Motor neuron (in vitro differentiated cells): ENCODE measurements at regions not wholly inside any gene's neighbourhood (a gene's known extent, or its start where the extent isn't known, plus 50 kb on each side); places are given as distances from the start of the nearest gene placed in this dataset.
A peak's percentile ranks its signal among the peaks of the same experiment; 100 is the strongest.
"Not testable (repeated sequence)": the region's sequence is repeated elsewhere in the genome, so short reads cannot be mapped to it uniquely, and the experiment has no call there.

Experiments
- ATAC-seq, 8 experiments: fragments of 200-7000 bp; cut with Tn5 transposase; replicated peaks in 6 of 8; 2 replicates each; pipeline ENCODE4 v1.8.0; 2021; ENCODE audit warnings: mild to moderate bottlenecking in 8 of 8, moderate library complexity in 8 of 8
- H3K27ac ChIP-seq, 2 donors: fragments of 250-450 bp; sonication (Bioruptor Pico); 2 replicates each; pipeline ENCODE4 v1.9.0; 2021; ENCODE audit warnings: antibody characterized with exemption in 2 of 2, mild to moderate bottlenecking in 2 of 2, moderate library complexity in 1 of 2
- H3K4me1 ChIP-seq, 2 donors: fragments of 250-450 bp; sonication (Bioruptor Pico); replicated peaks in 1 of 2; 2 replicates each; pipeline ENCODE4 v1.6.1; 2021; ENCODE audit warnings: antibody characterized with exemption in 2 of 2, mild to moderate bottlenecking in 2 of 2, moderate library complexity in 1 of 2
- H3K4me3 ChIP-seq, 5 donors: fragments of 250-450 bp; sonication (Bioruptor Pico); 2 replicates each; pipeline ENCODE4 v1.9.0; 2021; ENCODE audit warnings: antibody characterized with exemption in 5 of 5, mild to moderate bottlenecking in 5 of 5, moderate library complexity in 4 of 5
- WGBS, 10 experiments: fragments of 450-650 bp; shearing (Covaris generic); methylation state at CpG; one replicate each; pipeline ENCODE4 v1.0.0; 2022; 5-methylcytosine and 5-hydroxymethylcytosine counted together
- in situ Hi-C, 9 experiments: fragments of 400-800 bp; cut with MboI; loops; one replicate each; pipeline ENCODE4 v1.15.0; 2021; ENCODE audit warnings: low sequenced_read_pairs in 9 of 9, low pct_unique_long_range_greater_than_20kb in 2 of 9; ENCODE audit not compliant: unreplicated experiment in 9 of 9

DNA sequence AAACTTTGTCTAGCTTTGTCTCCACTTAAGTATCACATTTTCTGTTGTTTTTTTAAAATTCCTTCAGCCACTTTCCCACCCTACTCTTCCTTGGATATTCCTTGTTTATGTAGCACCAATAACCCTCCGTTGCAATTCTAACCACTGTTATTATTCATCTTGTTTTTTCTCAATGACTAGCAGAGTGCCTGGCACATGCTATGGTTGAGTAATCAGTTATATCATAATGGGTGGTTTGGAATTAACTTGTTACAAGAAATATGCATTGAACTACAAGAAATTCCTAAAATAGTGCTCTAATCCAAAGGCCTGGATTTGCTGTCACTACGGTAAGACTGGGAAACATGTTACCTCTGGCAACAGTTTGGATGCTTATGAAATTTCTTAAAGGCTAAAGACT, 756.6 kb downstream of the NOVA1 start:
- in situ Hi-C loops, result no loop called here
- peaks cover 30 to 53% of the 10 kb centered on the region in 2 donors for H3K4me1 ChIP-seq
- H3K27ac ChIP-seq, result no peak overlapping the region
- 6 to 100% (median 88%) methylated on average over 1 to 2 of the region's 2 CpGs for WGBS, 10 experiments
- H3K4me3 ChIP-seq, result no peak overlapping the region
- ATAC-seq, result no peak

GRCh38 chr14:25837551-25837965, 760.3 kb downstream of the NOVA1 start:
- peak in 5 of 8 experiments; percentile 66 to 79 (median 75) for ATAC-seq
- peak overlapping the region in 1 of 2 donors; percentile 43 for H3K27ac ChIP-seq
- 0 to 14% (median 5%) methylated on average over 1 to 3 of the region's 3 CpGs for WGBS, 10 experiments
- peaks cover 42 to 56% of the 10 kb centered on the region in 2 donors for H3K4me1 ChIP-seq
- in situ Hi-C loops, result no loop called here
- H3K4me3 ChIP-seq, result no peak overlapping the region

GRCh38 chr14:25836636-25837035, 761.2 kb downstream of the NOVA1 start:
- peak in 5 of 8 experiments; percentile 9 to 63 (median 50) for ATAC-seq
- H3K4me1 ChIP-seq, result peaks cover 44 to 59% of the 10 kb centered on the region in 2 donors
- in situ Hi-C loops, result no loop called here
- WGBS, 10 experiments, result 0 to 47% (median 11%) methylated on average over 1 to 3 of the region's 3 CpGs; no CpG with 5 or more reads in 4 of the 10 experiments
- H3K27ac ChIP-seq, result peak overlapping the region; percentile 69 to 72
- H3K4me3 ChIP-seq, result no peak overlapping the region

DNA sequence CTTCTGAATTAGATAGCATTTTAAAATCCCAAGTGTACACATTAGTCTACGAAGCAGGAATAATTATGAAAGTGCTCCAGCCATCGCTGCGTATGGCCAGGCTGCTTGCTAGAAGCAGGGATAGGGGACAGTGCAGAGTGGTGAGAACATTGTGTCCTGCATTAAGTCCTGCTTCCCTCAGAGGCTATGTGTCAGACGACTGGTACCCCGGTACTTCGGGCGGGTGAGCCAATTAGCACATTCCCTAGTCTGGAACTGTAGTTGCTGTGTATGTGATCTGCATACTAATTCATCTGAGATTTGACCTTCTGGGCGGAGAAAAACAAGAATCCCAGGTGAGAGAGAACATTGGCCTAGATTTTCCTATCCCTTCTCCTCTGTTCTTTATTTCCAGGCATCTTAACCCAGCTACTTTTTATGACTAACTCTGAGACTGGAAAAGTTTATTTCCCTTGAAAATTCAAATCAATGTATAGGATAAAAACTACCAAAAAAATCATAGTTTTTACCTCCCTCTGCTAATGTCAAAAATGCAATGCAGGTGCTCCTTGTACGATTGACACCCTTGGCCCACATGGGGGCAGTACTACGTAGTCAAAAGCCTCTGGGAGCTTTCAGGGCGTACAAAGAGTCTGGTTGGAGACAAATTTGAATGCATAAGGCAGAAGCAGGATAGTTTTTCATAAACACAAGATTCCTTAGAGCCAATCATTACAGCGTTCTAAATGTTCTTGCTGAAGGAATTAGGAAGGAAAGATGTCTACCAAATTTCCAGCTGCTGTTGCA, 764.3 kb downstream of the NOVA1 start:
- in situ Hi-C loops, result no loop called here
- H3K27ac ChIP-seq, result no peak overlapping the region
- no peak overlapping the region for H3K4me3 ChIP-seq
- WGBS, 10 experiments, result 0 to 64% (median 46%) methylated on average over 1 to 10 of the region's 12 CpGs
- peak in 7 of 8 experiments; percentile 18 to 72 (median 62) for ATAC-seq
- peaks cover 44 to 56% of the 10 kb centered on the region in 2 donors for H3K4me1 ChIP-seq

GRCh38 chr14:25832585-25832984, 765.2 kb downstream of the NOVA1 start:
- ATAC-seq, result peak in 2 of 8 experiments; percentile 2 to 46
- in situ Hi-C loops, result no loop called here
- WGBS, 10 experiments, result 0 to 83% (median 56%) methylated on average over 1 to 4 of the region's 4 CpGs; no CpG with 5 or more reads in 2 of the 10 experiments
- Histone ChIP-seq H3K4me1 (peaks cover 36 to 46% of the 10 kb centered on the region in 2 donors), H3K4me3 (no peak overlapping the region), H3K27ac (no peak overlapping the region)

DNA sequence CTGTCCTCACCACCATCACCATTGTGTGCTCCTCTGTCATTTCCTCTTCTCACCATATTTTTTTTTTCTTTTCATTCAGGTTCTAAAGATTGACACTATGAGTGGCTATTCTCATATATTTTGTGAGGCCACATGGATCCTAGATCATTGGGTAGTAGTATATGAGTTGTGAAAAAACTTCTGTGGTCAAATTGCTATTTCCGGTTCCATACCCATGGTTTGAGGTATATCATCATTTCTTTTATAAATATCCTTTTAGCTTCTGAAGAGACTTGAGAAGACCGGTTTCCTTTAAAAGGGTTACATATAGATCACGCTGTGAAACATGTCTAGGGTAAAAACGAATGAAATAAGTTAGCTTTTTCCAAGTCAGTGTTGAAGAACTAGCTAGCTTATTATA, 769.3 kb downstream of the NOVA1 start:
- no peak for ATAC-seq
- H3K4me1 ChIP-seq, result peaks cover 9 to 24% of the 10 kb centered on the region in 2 donors
- in situ Hi-C loops, result no loop called here
- H3K27ac ChIP-seq, result no peak overlapping the region
- no peak overlapping the region for H3K4me3 ChIP-seq
- WGBS, 10 experiments, result 39 to 100% (median 91%) methylated on average over 1 to 4 of the region's 4 CpGs

DNA sequence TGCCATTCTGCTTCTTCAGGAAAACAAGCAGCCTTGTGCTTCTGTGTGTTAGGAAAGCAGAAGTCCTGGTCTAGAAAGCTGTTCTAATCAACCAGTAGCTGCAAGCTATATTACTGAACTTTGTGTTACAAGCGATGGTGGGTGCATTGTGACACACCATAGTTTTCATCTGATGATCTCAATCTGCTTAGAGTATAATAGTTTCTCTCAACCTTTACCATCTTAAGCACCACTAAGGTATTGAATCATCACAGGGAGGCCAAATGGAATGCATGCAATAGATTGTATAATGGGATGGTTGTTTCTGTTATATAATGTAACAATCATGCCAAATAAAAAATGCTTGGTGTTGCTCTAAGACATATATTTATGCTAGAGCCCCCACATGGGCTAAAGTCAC, 771.7 kb downstream of the NOVA1 start:
- Histone ChIP-seq H3K4me1 (peaks cover 0 to 10% of the 10 kb centered on the region in 2 donors), H3K27ac (no peak overlapping the region), H3K4me3 (no peak overlapping the region)
- peak in 3 of 8 experiments; percentile 59 to 74 (median 63) for ATAC-seq
- WGBS, 10 experiments, result 0 to 83% (median 57%) methylated on average over 1 of the region's 1 CpG; no CpG with 5 or more reads in 4 of the 10 experiments
- in situ Hi-C loops, result no loop called here

GRCh38 chr14:25820368-25820767, 770.4 kb upstream of the STXBP6 start:
- H3K4me1 ChIP-seq, result peaks cover 3 to 10% of the 10 kb centered on the region in 2 donors
- in situ Hi-C loops, result no loop called here
- WGBS, 10 experiments, result 20 to 100% (median 92%) methylated on average over 1 of the region's 1 CpG; no CpG with 5 or more reads in 6 of the 10 experiments
- ATAC-seq, result no peak
- no peak overlapping the region for H3K27ac ChIP-seq
- no peak overlapping the region for H3K4me3 ChIP-seq

DNA sequence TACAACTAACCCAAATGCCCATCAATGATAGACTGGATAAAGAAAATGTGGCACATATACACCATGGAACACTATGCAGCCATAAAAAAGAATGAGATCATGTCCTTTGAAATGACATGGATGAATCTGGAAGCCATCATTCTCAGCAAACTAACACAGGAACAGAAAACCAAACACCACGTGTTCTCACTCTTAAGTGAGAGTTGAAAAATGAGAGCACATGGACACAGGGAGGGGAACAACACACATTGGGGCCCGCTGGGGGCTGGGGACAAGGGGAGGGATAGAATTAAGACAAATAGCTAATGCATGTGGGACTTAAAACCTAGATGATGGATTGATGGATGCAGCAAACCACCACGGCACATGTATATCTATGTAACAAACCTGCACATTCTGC, 764.7 kb upstream of the STXBP6 start:
- in situ Hi-C loops, ATAC-seq, H3K27ac ChIP-seq, H3K4me3 ChIP-seq: not testable (repeated sequence)
- peaks cover 0 to 12% of the 10 kb centered on the region in 2 donors for H3K4me1 ChIP-seq
- WGBS, 10 experiments, result 0 to 100% (median 71%) methylated on average over 1 of the region's 3 CpGs; no CpG with 5 or more reads in 6 of the 10 experiments

DNA sequence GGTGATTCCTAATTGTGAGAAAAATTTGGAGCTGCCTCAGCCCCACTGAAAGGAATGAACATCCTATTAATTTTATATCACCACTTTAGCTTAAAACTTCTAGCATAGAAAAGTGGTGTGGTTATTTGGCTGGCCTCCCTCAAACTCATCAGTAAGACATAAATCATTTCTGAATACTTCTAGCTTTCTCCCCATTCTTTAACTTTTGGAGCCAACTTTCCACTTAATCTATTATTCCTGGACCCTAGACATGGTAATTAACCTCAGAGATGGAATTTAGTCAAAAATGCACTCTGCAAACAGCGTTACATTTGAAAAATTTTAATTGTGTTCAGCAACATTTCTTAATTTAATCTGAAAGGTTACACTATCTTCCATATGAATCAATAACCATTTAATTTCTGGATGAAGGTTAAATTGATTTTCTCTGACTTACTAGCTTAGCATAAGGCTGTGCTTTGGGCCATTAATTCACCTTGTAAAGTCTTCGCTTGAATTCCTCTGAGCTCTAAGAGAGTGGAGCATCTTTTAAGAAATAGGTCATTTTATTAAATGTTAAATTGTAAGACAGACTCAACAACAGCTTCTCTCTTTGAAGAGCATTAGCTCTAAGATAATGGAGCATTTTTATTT, 753.6 kb upstream of the STXBP6 start:
- 0 to 100% (median 71%) methylated on average over 1 to 2 of the region's 2 CpGs; no CpG with 5 or more reads in 1 of the 10 experiments for WGBS, 10 experiments
- in situ Hi-C loops, result no loop called here
- no peak for ATAC-seq
- Histone ChIP-seq H3K4me1 (no peaks in the 10 kb centered on the region), H3K4me3 (no peak overlapping the region), H3K27ac (no peak overlapping the region)

GRCh38 chr14:25800841-25801240, 750.9 kb upstream of the STXBP6 start:
- Histone ChIP-seq H3K4me3 (no peak overlapping the region), H3K4me1 (no peaks in the 10 kb centered on the region), H3K27ac (no peak overlapping the region)
- in situ Hi-C loops, result no loop called here
- no peak for ATAC-seq
- 7 to 97% (median 72%) methylated on average over 1 to 3 of the region's 3 CpGs; no CpG with 5 or more reads in 1 of the 10 experiments for WGBS, 10 experiments

GRCh38 chr14:25788252-25788651, 738.3 kb upstream of the STXBP6 start:
- in situ Hi-C loops, result no loop called here
- no peak for ATAC-seq
- Histone ChIP-seq H3K27ac (no peak overlapping the region), H3K4me1 (no peaks in the 10 kb centered on the region), H3K4me3 (no peak overlapping the region)
- WGBS, 10 experiments, result 0 to 100% (median 75%) methylated on average over 1 of the region's 1 CpG; no CpG with 5 or more reads in 1 of the 10 experiments

DNA sequence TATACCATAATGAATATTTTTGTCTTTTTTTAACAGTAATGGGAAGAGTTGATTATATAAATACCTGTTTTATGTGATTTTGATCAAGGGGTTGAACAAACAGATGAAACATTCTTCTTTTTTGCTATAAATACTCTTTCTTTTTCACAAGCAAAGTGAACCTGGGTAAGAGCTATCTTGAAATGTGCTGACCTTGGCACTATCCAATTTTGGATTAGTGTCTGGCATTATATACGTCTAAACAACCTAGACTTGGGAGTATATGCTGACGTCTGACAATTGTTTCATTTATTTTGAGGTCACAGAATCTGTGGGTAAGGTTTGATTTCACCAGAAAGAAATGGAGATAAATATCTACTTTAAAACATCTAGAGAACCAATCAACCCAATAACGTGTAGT, 716.0 kb upstream of the STXBP6 start:
- in situ Hi-C loops, result no loop called here
- 9 to 88% (median 83%) methylated on average over 2 to 3 of the region's 3 CpGs; no CpG with 5 or more reads in 3 of the 10 experiments for WGBS, 10 experiments
- Histone ChIP-seq H3K4me1 (peaks cover 0 to 5% of the 10 kb centered on the region in 2 donors), H3K4me3 (no peak overlapping the region), H3K27ac (no peak overlapping the region)
- ATAC-seq, result no peak
